CD14-positive monocyte (primary cell): ENCODE measurements at regions not wholly inside any gene's neighbourhood (a gene's known extent, or its start where the extent isn't known, plus 50 kb on each side); places are given as distances from the start of the nearest gene placed in this dataset.

Experiments
- DNase-seq, 3 donors: peaks; one replicate each; pipeline ENCODE4 v3.0.0-alpha.2; 2011 to 2022
- H2AFZ ChIP-seq: 2 replicates; pipeline ENCODE4 v1.6.0; 2012; ENCODE audit warnings: mild to moderate bottlenecking, low read depth, low read length, inconsistent platforms; ENCODE audit not compliant: insufficient read depth, poor library complexity, severe bottlenecking
- H3K27ac ChIP-seq, 2 donors: 1 replicate in 1 of 2; 2 replicates in 1 of 2; pipeline ENCODE4 v1.5.1; 2012 to 2013; ENCODE audit warnings: low read length in 2 of 2, control low read depth in 1 of 2, inconsistent platforms in 1 of 2, low read depth in 1 of 2, mild to moderate bottlenecking in 1 of 2
- H3K27me3 ChIP-seq, 2 donors: one replicate each; pipeline versions ENCODE4 v1.6.0 to v1.6.1; 2011 to 2013; ENCODE audit warnings: low read length in 2 of 2; ENCODE audit not compliant: control insufficient read depth in 2 of 2, insufficient read depth in 2 of 2
- H3K36me3 ChIP-seq, 2 donors: replicated peaks in 1 of 2; 1 replicate in 1 of 2; 2 replicates in 1 of 2; pipeline versions ENCODE4 v1.5.1 to v1.6.1; 2012 to 2013; ENCODE audit warnings: low read length in 2 of 2, control low read depth in 1 of 2, inconsistent platforms in 1 of 2, mild to moderate bottlenecking in 1 of 2; ENCODE audit not compliant: insufficient read depth in 2 of 2, control insufficient read depth in 1 of 2
- H3K4me1 ChIP-seq, 2 donors: 1 replicate in 1 of 2; 2 replicates in 1 of 2; pipeline versions ENCODE4 v1.5.1 to v1.6.1; 2012 to 2013; ENCODE audit warnings: low read length in 2 of 2, control low read depth in 1 of 2, inconsistent platforms in 1 of 2, mild to moderate bottlenecking in 1 of 2, moderate library complexity in 1 of 2; ENCODE audit not compliant: insufficient read depth in 2 of 2, control insufficient read depth in 1 of 2
- H3K4me2 ChIP-seq: replicated peaks from 2 replicates; pipeline ENCODE3; 2012; ENCODE audit warnings: low read length, moderate library complexity, mild to moderate bottlenecking; ENCODE audit not compliant: poor library complexity, severe bottlenecking; ENCODE audit errors: extremely low read depth
- H3K4me3 ChIP-seq, 3 experiments: fragments of 200-600 bp in 1 of 3; sonication (generic) in 1 of 3; replicated peaks in 1 of 3; 1 replicate in 2 of 3; 2 replicates in 1 of 3; pipeline ENCODE4 v1.5.1; 2011 to 2013; ENCODE audit warnings: low read length in 3 of 3, mild to moderate bottlenecking in 3 of 3, control low read depth in 2 of 3, low read depth in 2 of 3, inconsistent platforms in 1 of 3, moderate library complexity in 1 of 3
- H3K79me2 ChIP-seq: 2 replicates; pipeline ENCODE4 v1.6.0; 2012; ENCODE audit warnings: mild to moderate bottlenecking, control low read depth, inconsistent platforms, low read length, moderate library complexity; ENCODE audit not compliant: insufficient read depth
- H3K9ac ChIP-seq: 2 replicates; pipeline ENCODE4 v1.6.0; 2017; ENCODE audit warnings: low read length, mild to moderate bottlenecking; ENCODE audit not compliant: insufficient read depth, poor library complexity, severe bottlenecking
- H3K9me3 ChIP-seq, 2 donors: replicated peaks in 1 of 2; 1 replicate in 1 of 2; 2 replicates in 1 of 2; pipeline versions ENCODE4 v1.5.1 to v1.6.1; 2012 to 2013; ENCODE audit warnings: low read length in 2 of 2, control low read depth in 1 of 2; ENCODE audit not compliant: control insufficient read depth in 1 of 2, insufficient read depth in 1 of 2
- H4K20me1 ChIP-seq: 2 replicates; pipeline ENCODE4 v1.6.0; 2012; ENCODE audit warnings: mild to moderate bottlenecking, low read length, control low read depth, moderate library complexity; ENCODE audit not compliant: insufficient read depth
- H3K27ac Mint-ChIP-seq, 7 donors: one replicate each; pipeline ENCODE4 v1.8.0; 2020; ENCODE audit warnings: mild to moderate bottlenecking in 7 of 7, mixed read lengths in 7 of 7, moderate library complexity in 6 of 7, inconsistent platforms in 2 of 7
- H3K27me3 Mint-ChIP-seq, 3 donors: one replicate each; pipeline ENCODE4 v1.8.0; 2021 to 2022; ENCODE audit warnings: low read depth in 3 of 3, mild to moderate bottlenecking in 3 of 3, mixed read lengths in 3 of 3, moderate library complexity in 3 of 3, inconsistent platforms in 1 of 3
- H3K36me3 Mint-ChIP-seq, 2 donors: one replicate each; pipeline ENCODE4 v1.8.0; 2020; ENCODE audit warnings: mixed read lengths in 2 of 2, inconsistent platforms in 1 of 2, mild to moderate bottlenecking in 1 of 2
- H3K4me1 Mint-ChIP-seq: one replicate; pipeline ENCODE4 v1.8.0; 2020; ENCODE audit warnings: mild to moderate bottlenecking, mixed read lengths
- H3K4me3 Mint-ChIP-seq, 2 donors: one replicate each; pipeline ENCODE4 v1.8.0; 2020; ENCODE audit warnings: mild to moderate bottlenecking in 2 of 2, mixed read lengths in 2 of 2, moderate library complexity in 1 of 2
- H3K9me3 Mint-ChIP-seq, 7 donors: one replicate each; pipeline ENCODE4 v1.8.0; 2020 to 2022; ENCODE audit warnings: mixed read lengths in 7 of 7, mild to moderate bottlenecking in 6 of 7, moderate library complexity in 6 of 7, inconsistent platforms in 2 of 7
- CTCF ChIP-seq: fragments of 200-600 bp; IDR thresholded peaks from one replicate; pipeline ENCODE4 v1.8.0; 2022; ENCODE audit warnings: antibody characterized with exemption, mild to moderate bottlenecking
- WGBS: methylation state at CpG from one replicate; pipeline ENCODE4 v1.1.5; 2013; ENCODE audit warnings: missing lambda C conversion rate; ENCODE audit not compliant: insufficient coverage; 5-methylcytosine and 5-hydroxymethylcytosine counted together
- intact Hi-C, 2 donors: fragments of 100-400 bp; cut with micrococcal nuclease; formaldehyde crosslinking; loops; one replicate each; pipeline versions ENCODE4 v1.15.0 to v1.15.1; 2023

GRCh38 chr2:153004627-153005026, 286.2 kb downstream of the ARL6IP6 start:
- H3K27ac ChIP-seq: no peak overlapping the region
- H3K9me3 ChIP-seq: no peaks in the 10 kb centered on the region
- no peaks in the 10 kb centered on the region for H3K27me3 ChIP-seq
- no peaks in the 10 kb centered on the region for H3K79me2 ChIP-seq
- no peak overlapping the region for H3K9ac ChIP-seq
- TF ChIP-seq CTCF: no peak
- no peak overlapping the region for H3K4me2 ChIP-seq
- H2AFZ ChIP-seq: no peak overlapping the region
- no CpG with 5 or more reads among the region's 3 CpGs for WGBS
- no peaks in the 10 kb centered on the region for H3K27me3 Mint-ChIP-seq
- no peaks in the 10 kb centered on the region for H3K36me3 ChIP-seq
- no peaks in the 10 kb centered on the region for H3K36me3 Mint-ChIP-seq
- H3K27ac Mint-ChIP-seq: peak overlapping the region in 1 of 7 donors; percentile 16
- H3K9me3 Mint-ChIP-seq: no peaks in the 10 kb centered on the region
- no peak overlapping the region for H3K4me3 ChIP-seq
- no peaks in the 10 kb centered on the region for H3K4me1 ChIP-seq
- DNase-seq: no peak
- H3K4me1 Mint-ChIP-seq: no peaks in the 10 kb centered on the region
- no peak overlapping the region for H3K4me3 Mint-ChIP-seq
- H4K20me1 ChIP-seq: no peaks in the 10 kb centered on the region
- intact Hi-C loops: no loop called here

- TF ChIP-seq CTCF: no peak
- Histone ChIP-seq H3K79me2 (no peaks in the 10 kb centered on the region), H3K4me3 (no peak overlapping the region), H3K27me3 (no peaks in the 10 kb centered on the region), H3K36me3 (no peaks in the 10 kb centered on the region), H3K9me3 (peaks cover 9 to 10% of the 10 kb centered on the region in 2 donors), H3K4me2 (no peak overlapping the region), H3K9ac (no peak overlapping the region), H3K4me1 (no peaks in the 10 kb centered on the region), H2AFZ (no peak overlapping the region), H3K27ac (no peak overlapping the region), H4K20me1 (no peaks in the 10 kb centered on the region)
- intact Hi-C loops: no loop called here
- no CpG with 5 or more reads among the region's 1 CpG for WGBS
- Mint-ChIP-seq H3K9me3 (peaks cover 8 to 24% (median 13%) of the 10 kb centered on the region in 7 donors), H3K4me1 (no peaks in the 10 kb centered on the region), H3K4me3 (no peak overlapping the region), H3K27ac (no peak overlapping the region), H3K36me3 (no peaks in the 10 kb centered on the region), H3K27me3 (no peaks in the 10 kb centered on the region)
- DNase-seq: no peak
Observed at GRCh38 chr2:152974146-152974545, 255.7 kb downstream of the ARL6IP6 start.
